ENCODE measurements at regions not wholly inside any gene's neighbourhood (a gene's known extent, or its start where the extent isn't known, plus 50 kb on each side); places are given as distances from the start of the nearest gene placed in this dataset.

DNA sequence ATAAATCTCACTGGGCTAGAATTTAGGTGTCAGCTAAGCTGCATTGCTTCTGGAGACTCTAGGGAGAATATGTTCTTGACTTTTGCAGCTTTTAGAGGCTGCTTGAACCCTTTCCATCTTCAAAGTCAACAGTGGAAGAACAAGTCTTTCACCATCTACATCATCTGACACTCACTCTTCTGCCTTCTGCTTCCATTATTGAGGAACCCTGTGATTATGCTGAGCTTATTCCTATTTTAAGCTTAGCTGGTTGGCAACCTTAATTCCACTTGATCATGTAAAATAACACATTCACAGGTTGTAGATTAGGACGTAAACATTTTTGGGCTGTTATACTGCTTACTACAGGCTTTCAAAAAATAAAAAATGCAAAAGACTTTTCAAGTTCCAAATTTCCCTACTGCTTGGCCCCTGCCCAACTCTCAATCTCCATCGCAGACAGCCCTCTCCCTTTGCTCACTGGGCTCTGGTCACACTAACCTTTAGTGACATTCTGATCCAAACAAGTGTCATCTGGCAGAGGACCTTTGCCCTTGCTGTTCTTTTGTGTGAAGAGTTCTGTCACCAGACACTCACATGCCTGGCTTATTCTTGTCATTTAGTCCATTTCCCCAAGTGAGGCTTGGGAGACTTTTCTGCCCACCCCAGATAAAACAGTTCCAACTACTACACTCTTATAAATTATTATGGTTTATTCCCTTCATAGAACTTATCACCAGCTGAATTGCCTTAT lies 1056.0 kb downstream of the STIM2 start:
- TF ChIP-seq, protein P1, sequence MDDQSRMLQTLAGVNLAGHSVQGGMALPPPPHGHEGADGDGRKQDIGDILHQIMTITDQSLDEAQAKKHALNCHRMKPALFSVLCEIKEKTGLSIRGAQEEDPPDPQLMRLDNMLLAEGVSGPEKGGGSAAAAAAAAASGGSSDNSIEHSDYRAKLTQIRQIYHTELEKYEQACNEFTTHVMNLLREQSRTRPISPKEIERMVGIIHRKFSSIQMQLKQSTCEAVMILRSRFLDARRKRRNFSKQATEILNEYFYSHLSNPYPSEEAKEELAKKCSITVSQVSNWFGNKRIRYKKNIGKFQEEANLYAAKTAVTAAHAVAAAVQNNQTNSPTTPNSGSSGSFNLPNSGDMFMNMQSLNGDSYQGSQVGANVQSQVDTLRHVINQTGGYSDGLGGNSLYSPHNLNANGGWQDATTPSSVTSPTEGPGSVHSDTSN (IDR thresholded peaks at IDR 0.05) = no peak
- no peak for TF ChIP-seq TCF12 (IDR thresholded peaks at IDR 0.05)
- no peak for TF ChIP-seq SMC3 (IDR thresholded peaks at IDR 0.05; ENCODE audit: low read depth, low read length)
- no peak for TF ChIP-seq GATA2 (CRISPR knock-in tag; IDR thresholded peaks at IDR 0.05)

Data from SK-N-SH (cell line).